GM21786 (cell line): ENCODE measurements at regions not wholly inside any gene's neighbourhood (a gene's known extent, or its start where the extent isn't known, plus 50 kb on each side); places are given as distances from the start of the nearest gene placed in this dataset.
"Not testable (repeated sequence)": the region's sequence is repeated elsewhere in the genome, so short reads cannot be mapped to it uniquely, and the experiment has no call there.

Experiments used
- ATAC-seq: cut with Tn5 transposase; IDR thresholded peaks from one replicate; pipeline ENCODE4 v1.9.1; 2021; ENCODE audit not compliant: unreplicated experiment

- ATAC-seq: no peak
Measured at GRCh38 chrX:1103360-1103759, 109.1 kb downstream of the CRLF2 start.

GRCh38 chrX:1102786-1103185 is 109.7 kb downstream of the CRLF2 start:
- ATAC-seq: no peak

DNA sequence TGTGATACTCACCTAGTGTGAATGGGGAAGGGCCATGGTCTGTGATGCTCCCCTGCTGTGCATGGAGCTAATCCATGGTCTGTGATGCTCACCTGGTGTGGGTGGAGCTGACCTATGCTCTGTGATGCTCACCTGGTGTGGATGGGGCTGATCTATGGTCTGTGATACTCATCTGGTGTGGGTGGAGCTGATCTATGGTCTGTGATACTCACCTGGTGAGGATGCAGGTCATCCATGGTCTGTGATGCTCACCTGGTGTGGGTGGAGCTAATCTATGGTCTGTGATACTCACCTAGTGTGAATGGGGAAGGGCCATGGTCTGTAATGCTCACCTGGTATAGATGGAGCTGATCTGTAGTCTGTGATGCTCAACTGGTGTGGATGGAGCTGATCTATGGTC is 110.2 kb downstream of the CRLF2 start:
- ATAC-seq: not testable (repeated sequence)

- no peak for ATAC-seq
Measured at GRCh38 chrX:1099146-1099770, 113.2 kb downstream of the CRLF2 start.

GRCh38 chrX:1097328-1097727 is 115.1 kb downstream of the CRLF2 start:
- no peak for ATAC-seq

DNA sequence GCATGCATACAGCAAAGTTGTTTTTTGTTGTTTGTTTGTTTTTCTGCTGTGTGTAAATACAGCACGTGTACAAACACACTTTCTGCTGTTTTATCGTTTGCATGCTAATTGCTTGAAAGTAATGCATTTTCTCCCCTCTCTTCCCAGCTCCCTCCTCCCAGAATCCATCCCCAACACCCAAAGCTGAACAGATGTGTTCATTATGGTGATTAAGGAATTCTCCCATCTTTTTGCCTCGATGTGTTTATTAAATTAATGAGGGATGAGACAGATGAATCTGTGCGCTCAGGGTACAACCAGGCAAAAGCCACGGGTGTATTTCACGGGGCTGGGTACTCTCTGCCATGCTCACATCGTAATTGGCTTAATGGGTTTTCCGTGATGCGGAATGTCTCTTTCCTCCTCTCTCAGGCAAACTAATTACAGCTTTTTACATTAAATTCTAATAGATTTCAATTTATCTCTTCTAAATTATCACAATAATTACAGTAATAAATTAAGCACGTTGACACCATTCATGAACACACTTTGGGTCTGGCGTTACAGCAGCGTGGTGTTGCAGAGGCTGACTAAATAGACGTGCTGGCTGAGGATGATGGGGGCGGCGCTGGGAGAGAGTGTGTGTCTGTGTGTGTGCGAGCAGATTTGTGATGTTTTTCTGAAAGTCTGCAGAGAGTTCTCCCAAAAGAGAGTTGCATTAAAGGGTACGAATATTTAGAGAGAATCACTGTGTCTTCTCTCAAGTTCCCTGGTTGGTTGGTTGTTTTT is 117.7 kb downstream of the CRLF2 start:
- ATAC-seq: no peak

DNA sequence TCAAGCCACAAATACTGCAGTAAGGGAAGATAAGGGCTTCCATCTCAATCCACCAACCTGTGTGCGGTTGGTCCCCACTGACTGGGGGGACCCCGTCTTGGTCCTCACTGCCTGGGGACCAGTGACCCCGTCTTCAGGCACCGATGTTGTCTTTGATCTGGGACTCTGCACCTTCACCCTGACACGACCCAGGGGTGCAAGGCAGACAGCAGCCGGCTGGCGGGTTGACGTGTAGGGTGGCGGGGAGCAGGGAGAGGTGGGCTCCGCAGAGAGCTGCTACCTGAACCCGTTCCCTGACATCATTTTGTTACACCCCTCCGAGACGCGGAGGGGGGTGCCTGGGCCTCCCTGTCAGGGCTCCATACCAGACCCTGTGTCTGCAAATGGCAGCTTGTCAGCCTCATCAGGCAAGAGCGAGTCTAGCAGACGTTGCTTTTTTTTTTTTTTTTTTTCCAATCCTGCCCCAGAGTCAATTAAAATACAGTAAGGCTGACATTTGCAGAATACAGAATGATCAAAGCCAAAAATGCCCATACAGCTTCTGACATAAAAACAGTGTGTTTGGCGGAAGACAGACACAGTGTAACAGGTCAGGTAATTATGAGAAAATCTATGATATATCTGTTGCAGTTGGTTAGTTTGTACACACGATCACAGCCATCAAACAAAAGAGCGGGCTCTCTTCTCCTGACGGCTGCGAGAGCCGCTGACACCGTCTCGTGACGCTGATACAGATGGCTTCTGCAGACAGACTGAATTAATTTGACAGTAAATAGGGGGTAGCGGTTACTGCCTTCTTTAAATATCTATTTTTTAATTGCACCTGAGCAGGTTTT is 118.6 kb downstream of the CRLF2 start:
- ATAC-seq: no peak

GRCh38 chrX:1093121-1093520 is 119.3 kb downstream of the CRLF2 start:
- ATAC-seq: no peak

GRCh38 chrX:1086444-1087409 is 125.7 kb downstream of the CRLF2 start:
- ATAC-seq: no peak

DNA sequence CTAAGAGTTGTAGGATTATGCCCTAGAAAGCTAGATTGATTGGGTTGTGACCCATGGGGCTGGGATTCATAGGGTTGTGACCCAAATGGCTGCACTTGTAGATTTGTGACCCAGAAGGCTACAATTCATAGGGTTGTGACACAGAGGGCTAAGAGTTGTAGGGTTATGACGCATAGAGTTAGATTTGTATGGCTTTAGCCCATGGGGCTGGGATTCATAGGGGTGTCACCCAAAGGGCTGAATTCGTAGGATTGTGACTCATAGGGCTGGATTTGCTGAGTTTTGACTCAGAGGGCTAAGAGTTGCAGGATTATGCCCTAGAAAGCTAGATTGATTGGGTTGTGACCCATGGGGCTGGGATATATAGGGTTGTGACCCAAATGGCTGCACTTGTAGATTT is 126.6 kb downstream of the CRLF2 start:
- ATAC-seq: not testable (repeated sequence)

- no peak for ATAC-seq
Measured at GRCh38 chrX:1084689-1085088, 127.8 kb downstream of the CRLF2 start.

GRCh38 chrX:1076871-1077651 is 135.4 kb downstream of the CRLF2 start:
- no peak for ATAC-seq

DNA sequence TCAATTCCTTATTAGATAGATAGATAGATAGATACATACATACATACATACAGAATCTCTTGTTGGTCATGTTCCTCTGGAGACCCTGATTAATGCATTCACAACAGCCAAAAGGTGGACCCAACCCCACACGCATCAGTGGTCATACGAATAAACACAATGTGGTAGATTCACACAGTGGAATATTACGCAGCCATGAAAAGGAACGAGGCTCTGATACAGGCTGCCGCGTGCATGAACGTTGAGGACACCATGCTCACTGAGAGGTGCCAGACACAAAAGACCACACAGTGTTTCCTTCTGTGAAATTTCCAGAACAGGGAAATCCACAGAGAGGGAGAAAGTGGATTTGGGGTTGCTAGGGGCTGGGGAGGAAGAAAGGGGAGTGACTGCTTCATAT is 136.7 kb downstream of the CRLF2 start:
- no peak for ATAC-seq

- ATAC-seq: no peak
Measured at GRCh38 chrX:1075156-1075555, 137.3 kb downstream of the CRLF2 start.

GRCh38 chrX:1074755-1075154 is 137.7 kb downstream of the CRLF2 start:
- no peak for ATAC-seq

DNA sequence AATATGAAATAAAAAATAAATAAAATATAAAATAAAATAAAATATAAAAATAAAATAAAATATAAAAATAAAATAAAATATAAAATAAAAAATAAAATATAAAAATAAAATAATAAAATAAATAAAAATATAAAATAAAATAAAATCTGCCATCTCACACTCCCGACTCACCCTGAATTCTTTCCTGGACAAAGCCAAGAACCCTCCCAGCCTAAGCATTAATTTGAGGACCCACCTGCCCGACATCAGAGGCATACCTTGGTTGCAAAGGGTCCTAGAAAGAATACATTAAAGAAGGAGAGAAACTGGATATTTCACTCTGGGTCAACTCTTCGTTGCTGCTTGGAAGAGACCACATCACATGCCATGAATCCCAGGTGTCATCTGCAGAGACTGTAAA is 138.3 kb downstream of the CRLF2 start:
- ATAC-seq: no peak

DNA sequence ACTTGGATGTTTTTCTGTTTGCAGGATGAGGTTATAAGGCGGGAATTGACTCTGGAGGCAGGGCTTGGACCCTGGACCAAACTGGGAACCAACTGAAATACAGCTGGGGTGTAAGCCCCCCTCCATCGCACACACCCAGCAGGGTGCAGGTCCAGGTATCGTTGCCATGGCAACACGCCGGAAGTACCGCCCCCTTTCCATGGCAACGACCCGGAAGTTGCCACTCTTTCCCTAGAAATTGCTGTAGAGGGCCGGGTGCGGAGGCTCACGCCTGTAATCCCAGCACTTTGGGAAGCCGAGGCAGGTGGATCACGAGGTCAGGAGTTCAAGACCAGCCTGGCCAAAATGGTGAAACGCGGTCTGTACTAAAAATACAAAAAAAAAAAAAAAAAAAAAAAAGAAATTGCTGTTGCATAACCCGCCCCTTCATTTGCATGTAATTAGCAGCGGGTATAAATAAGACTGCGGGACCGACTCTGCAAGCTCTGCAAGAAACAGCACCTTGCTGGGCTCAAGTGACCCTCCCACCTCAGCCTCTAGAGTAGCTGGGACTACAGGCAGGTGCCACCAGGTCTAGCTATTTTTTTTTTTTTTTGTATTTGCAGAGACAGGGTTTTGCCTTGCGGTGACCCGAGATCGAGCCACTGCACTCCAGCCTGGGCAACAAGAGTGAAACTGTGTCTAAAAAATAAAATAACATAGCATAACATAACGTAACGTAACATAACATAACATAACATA is 139.6 kb downstream of the CRLF2 start:
- no peak for ATAC-seq

GRCh38 chrX:1071351-1071750 is 141.1 kb downstream of the CRLF2 start:
- ATAC-seq: no peak

- ATAC-seq: no peak
Measured at GRCh38 chrX:1062351-1062750, 150.1 kb downstream of the CRLF2 start.
